ENCODE measurements at regions not wholly inside any gene's neighbourhood (a gene's known extent, or its start where the extent isn't known, plus 50 kb on each side); places are given as distances from the start of the nearest gene placed in this dataset.

GRCh38 chr17:74152591-74153455 lies 50.7 kb upstream of the RPL38 start:
- no peak for TF ChIP-seq CTCF (IDR thresholded peaks at IDR 0.05)
- no peak for TF ChIP-seq POLR2A (IDR thresholded peaks at IDR 0.05)

Measured in esophagus squamous epithelium (tissue), 4 donors.